ENCODE measurements at regions not wholly inside any gene's neighbourhood (a gene's known extent, or its start where the extent isn't known, plus 50 kb on each side); places are given as distances from the start of the nearest gene placed in this dataset.

GRCh38 chr3:146827836-146828235 lies 222.7 kb upstream of the PLSCR5 start:
- Histone ChIP-seq H3K4me2 (no peak overlapping the region), H4K20me1 (replicated peaks; ENCODE audit: insufficient read depth) (no peaks in the 10 kb centered on the region), H3K9me2 (ENCODE audit: insufficient read depth) (no peaks in the 10 kb centered on the region), H3K36me3 (ENCODE audit: insufficient read depth) (no peaks in the 10 kb centered on the region), H3K79me2 (replicated peaks; ENCODE audit: insufficient read depth) (no peaks in the 10 kb centered on the region), H3F3A (replicated peaks; ENCODE audit: low read depth) (no peaks in the 10 kb centered on the region), H3K27ac (ENCODE audit: low read depth) (no peak overlapping the region), H2AFZ (no peak overlapping the region), H3K4me1 (ENCODE audit: insufficient read depth) (no peaks in the 10 kb centered on the region), H3K4me3 (no peak overlapping the region), H3K27me3 (ENCODE audit: insufficient read depth) (no peaks in the 10 kb centered on the region)
- Mint-ChIP-seq H3K4me1 (no peaks in the 10 kb centered on the region; the same call in 2 of the 3 replicates), H3K27me3 (ENCODE audit: insufficient read depth, low read depth, poor library complexity) (no peaks in the 10 kb centered on the region), H3K36me3 (ENCODE audit: low read depth) (no peaks in the 10 kb centered on the region), H3K27ac (no peak overlapping the region), H3K9me3 (no peaks in the 10 kb centered on the region), H3K4me3 (no peak overlapping the region)
- TF ChIP-seq CTCF (conservative IDR thresholded peaks at IDR 0.05; ENCODE audit: low read depth in 2 of 2), result no peak
- no peak for TF ChIP-seq ZNF331 (CRISPR knock-in tag; IDR thresholded peaks at IDR 0.05; ENCODE audit: low read depth)
- no peak for TF ChIP-seq JUNB (IDR thresholded peaks at IDR 0.05; ENCODE audit: unreplicated experiment)
- no peak for TF ChIP-seq ETS1 (IDR thresholded peaks at IDR 0.05)
- no peak for TF ChIP-seq REST (IDR thresholded peaks at IDR 0.05; ENCODE audit: unreplicated experiment)
- TF ChIP-seq ZNF114 (CRISPR knock-in tag; IDR thresholded peaks at IDR 0.05), result no peak
- TF ChIP-seq POLR2AphosphoS5 (IDR thresholded peaks at IDR 0.05; ENCODE audit: low read depth), result no peak
- TF ChIP-seq, protein P1, sequence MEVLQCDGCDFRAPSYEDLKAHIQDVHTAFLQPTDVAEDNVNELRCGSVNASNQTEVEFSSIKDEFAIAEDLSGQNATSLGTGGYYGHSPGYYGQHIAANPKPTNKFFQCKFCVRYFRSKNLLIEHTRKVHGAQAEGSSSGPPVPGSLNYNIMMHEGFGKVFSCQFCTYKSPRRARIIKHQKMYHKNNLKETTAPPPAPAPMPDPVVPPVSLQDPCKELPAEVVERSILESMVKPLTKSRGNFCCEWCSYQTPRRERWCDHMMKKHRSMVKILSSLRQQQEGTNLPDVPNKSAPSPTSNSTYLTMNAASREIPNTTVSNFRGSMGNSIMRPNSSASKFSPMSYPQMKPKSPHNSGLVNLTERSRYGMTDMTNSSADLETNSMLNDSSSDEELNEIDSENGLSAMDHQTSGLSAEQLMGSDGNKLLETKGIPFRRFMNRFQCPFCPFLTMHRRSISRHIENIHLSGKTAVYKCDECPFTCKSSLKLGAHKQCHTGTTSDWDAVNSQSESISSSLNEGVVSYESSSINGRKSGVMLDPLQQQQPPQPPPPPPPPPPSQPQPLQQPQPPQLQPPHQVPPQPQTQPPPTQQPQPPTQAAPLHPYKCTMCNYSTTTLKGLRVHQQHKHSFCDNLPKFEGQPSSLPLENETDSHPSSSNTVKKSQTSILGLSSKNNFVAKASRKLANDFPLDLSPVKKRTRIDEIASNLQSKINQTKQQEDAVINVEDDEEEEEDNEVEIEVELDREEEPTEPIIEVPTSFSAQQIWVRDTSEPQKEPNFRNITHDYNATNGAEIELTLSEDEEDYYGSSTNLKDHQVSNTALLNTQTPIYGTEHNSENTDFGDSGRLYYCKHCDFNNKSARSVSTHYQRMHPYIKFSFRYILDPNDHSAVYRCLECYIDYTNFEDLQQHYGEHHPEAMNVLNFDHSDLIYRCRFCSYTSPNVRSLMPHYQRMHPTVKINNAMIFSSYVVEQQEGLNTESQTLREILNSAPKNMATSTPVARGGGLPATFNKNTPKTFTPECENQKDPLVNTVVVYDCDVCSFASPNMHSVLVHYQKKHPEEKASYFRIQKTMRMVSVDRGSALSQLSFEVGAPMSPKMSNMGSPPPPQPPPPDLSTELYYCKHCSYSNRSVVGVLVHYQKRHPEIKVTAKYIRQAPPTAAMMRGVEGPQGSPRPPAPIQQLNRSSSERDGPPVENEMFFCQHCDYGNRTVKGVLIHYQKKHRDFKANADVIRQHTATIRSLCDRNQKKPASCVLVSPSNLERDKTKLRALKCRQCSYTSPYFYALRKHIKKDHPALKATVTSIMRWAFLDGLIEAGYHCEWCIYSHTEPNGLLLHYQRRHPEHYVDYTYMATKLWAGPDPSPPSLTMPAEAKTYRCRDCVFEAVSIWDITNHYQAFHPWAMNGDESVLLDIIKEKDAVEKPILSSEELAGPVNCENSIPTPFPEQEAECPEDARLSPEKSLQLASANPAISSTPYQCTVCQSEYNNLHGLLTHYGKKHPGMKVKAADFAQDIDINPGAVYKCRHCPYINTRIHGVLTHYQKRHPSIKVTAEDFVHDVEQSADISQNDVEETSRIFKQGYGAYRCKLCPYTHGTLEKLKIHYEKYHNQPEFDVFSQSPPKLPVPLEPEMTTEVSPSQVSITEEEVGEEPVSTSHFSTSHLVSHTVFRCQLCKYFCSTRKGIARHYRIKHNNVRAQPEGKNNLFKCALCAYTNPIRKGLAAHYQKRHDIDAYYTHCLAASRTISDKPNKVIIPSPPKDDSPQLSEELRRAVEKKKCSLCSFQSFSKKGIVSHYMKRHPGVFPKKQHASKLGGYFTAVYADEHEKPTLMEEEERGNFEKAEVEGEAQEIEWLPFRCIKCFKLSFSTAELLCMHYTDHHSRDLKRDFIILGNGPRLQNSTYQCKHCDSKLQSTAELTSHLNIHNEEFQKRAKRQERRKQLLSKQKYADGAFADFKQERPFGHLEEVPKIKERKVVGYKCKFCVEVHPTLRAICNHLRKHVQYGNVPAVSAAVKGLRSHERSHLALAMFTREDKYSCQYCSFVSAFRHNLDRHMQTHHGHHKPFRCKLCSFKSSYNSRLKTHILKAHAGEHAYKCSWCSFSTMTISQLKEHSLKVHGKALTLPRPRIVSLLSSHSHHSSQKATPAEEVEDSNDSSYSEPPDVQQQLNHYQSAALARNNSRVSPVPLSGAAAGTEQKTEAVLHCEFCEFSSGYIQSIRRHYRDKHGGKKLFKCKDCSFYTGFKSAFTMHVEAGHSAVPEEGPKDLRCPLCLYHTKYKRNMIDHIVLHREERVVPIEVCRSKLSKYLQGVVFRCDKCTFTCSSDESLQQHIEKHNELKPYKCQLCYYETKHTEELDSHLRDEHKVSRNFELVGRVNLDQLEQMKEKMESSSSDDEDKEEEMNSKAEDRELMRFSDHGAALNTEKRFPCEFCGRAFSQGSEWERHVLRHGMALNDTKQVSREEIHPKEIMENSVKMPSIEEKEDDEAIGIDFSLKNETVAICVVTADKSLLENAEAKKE (CRISPR knock-in tag; IDR thresholded peaks at IDR 0.05), result no peak
- TF ChIP-seq STAT1 (IDR thresholded peaks at IDR 0.05; ENCODE audit: unreplicated experiment), result no peak
- no peak for TF ChIP-seq NANOG (IDR thresholded peaks at IDR 0.05; ENCODE audit: borderline replicate concordance)
- no peak for TF ChIP-seq EZH2phosphoT487 (IDR thresholded peaks at IDR 0.05; ENCODE audit: unreplicated experiment)
- TF ChIP-seq CREB1 (CRISPR knock-in tag; IDR thresholded peaks at IDR 0.05; ENCODE audit: low read depth), result no peak
- TF ChIP-seq EZH2 (IDR thresholded peaks at IDR 0.05; ENCODE audit: low read depth, unreplicated experiment), result no peak
- no peak for DNase-seq (ENCODE audit: low spot score)
- no peak for ATAC-seq
